ENCODE measurements at regions not wholly inside any gene's neighbourhood (a gene's known extent, or its start where the extent isn't known, plus 50 kb on each side); places are given as distances from the start of the nearest gene placed in this dataset.
"Not testable (repeated sequence)": the region's sequence is repeated elsewhere in the genome, so short reads cannot be mapped to it uniquely, and the experiment has no call there.

- DNase-seq; H3K27me3 ChIP-seq (replicated peaks; ENCODE audit: control insufficient read depth, insufficient read depth, low read length, poor library complexity, severe bottlenecking); H3K4me1 ChIP-seq (ENCODE audit: control insufficient read depth, insufficient read depth, low read length, poor library complexity, severe bottlenecking); H3K4me3 ChIP-seq (ENCODE audit: insufficient read depth, low read depth, low read length, poor library complexity, severe bottlenecking); H3K9me3 ChIP-seq (ENCODE audit: control insufficient read depth, low read length); H3K27ac ChIP-seq (ENCODE audit: insufficient read depth, low read length, poor library complexity, severe bottlenecking); H3K36me3 ChIP-seq (ENCODE audit: control insufficient read depth, insufficient read depth, low read length): not testable (repeated sequence)
Measured at GRCh38 chr3:198173929-198174574, 214.0 kb downstream of the LMLN start.

Measured in effector memory CD4-positive, alpha-beta T cell (primary cell).